Eye (tissue), 1 donor: ENCODE measurements at regions not wholly inside any gene's neighbourhood (a gene's known extent, or its start where the extent isn't known, plus 50 kb on each side); places are given as distances from the start of the nearest gene placed in this dataset.

ENCODE experiments used
- DNase-seq: peaks from one replicate; pipeline ENCODE4 v3.0.0-alpha.2; 2015

- no peak for DNase-seq
These were observed 1284.9 kb upstream of the LRRTM1 start for GRCh38 chr2:81589406-81589805.

GRCh38 chr2:81583311-81584108 is 1279.0 kb upstream of the LRRTM1 start:
- no peak for DNase-seq

GRCh38 chr2:81576713-81577112 is 1272.2 kb upstream of the LRRTM1 start:
- peak; percentile 20 for DNase-seq

- DNase-seq = no peak
These were observed 1246.6 kb upstream of the LRRTM1 start for GRCh38 chr2:81551040-81551634.

GRCh38 chr2:81550277-81550676 is 1245.7 kb upstream of the LRRTM1 start:
- no peak for DNase-seq

- DNase-seq = no peak
These were observed 1245.1 kb upstream of the LRRTM1 start for GRCh38 chr2:81549646-81550045.

- no peak for DNase-seq
These were observed 1241.1 kb upstream of the LRRTM1 start for GRCh38 chr2:81545626-81546025.

GRCh38 chr2:81542119-81542518 is 1237.6 kb upstream of the LRRTM1 start:
- no peak for DNase-seq

GRCh38 chr2:81529944-81530343 is 1225.4 kb upstream of the LRRTM1 start:
- DNase-seq = no peak

- no peak for DNase-seq
These were observed 1224.4 kb upstream of the LRRTM1 start for GRCh38 chr2:81528852-81529480.

- DNase-seq = no peak
These were observed 1218.8 kb upstream of the LRRTM1 start for GRCh38 chr2:81523344-81523743.

- DNase-seq = no peak
These were observed 1208.8 kb upstream of the LRRTM1 start for GRCh38 chr2:81513328-81513727.

- DNase-seq = no peak
These were observed 1201.0 kb upstream of the LRRTM1 start for GRCh38 chr2:81505586-81505985.

GRCh38 chr2:81495556-81495955 is 1191.0 kb upstream of the LRRTM1 start:
- peak; percentile 9 for DNase-seq

- DNase-seq = no peak
These were observed 1178.7 kb upstream of the LRRTM1 start for GRCh38 chr2:81483254-81483653.

- no peak for DNase-seq
These were observed 1177.4 kb upstream of the LRRTM1 start for GRCh38 chr2:81481994-81482368.

GRCh38 chr2:81481242-81481993 is 1176.9 kb upstream of the LRRTM1 start:
- DNase-seq = no peak

- DNase-seq = no peak
These were observed 1162.5 kb upstream of the LRRTM1 start for GRCh38 chr2:81467096-81467495.

GRCh38 chr2:81462420-81462819 is 1157.9 kb upstream of the LRRTM1 start:
- DNase-seq = peak; percentile 13

- no peak for DNase-seq
These were observed 1140.6 kb upstream of the LRRTM1 start for GRCh38 chr2:81445176-81445575.

GRCh38 chr2:81437456-81438000 is 1133.0 kb upstream of the LRRTM1 start:
- DNase-seq = no peak

- no peak for DNase-seq
These were observed 1131.7 kb upstream of the LRRTM1 start for GRCh38 chr2:81436256-81436655.

- DNase-seq = no peak
These were observed 1108.1 kb upstream of the LRRTM1 start for GRCh38 chr2:81412681-81413080.
